ENCODE measurements at regions not wholly inside any gene's neighbourhood (a gene's known extent, or its start where the extent isn't known, plus 50 kb on each side); places are given as distances from the start of the nearest gene placed in this dataset.
"Not testable (repeated sequence)": the region's sequence is repeated elsewhere in the genome, so short reads cannot be mapped to it uniquely, and the experiment has no call there.

DNA sequence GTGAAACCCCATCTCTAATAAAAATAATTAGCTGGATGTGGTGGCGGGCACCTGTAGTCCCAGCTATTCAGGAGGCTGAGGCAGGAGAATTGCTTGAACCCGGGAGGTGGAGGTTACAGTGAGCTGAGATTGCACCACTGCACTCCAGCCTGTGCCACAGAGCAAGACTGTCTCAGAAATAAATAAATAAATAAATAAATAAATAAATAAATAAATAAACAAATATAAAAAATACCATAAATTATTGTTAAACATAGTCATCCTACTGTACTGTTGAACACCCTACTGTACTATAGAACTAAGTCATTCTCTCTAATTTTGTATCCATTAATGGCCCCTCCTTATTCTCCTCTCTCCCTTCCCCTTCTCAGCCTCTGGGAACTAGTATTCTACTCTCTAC lies 332.2 kb downstream of the ISL1 start:
- not testable (repeated sequence) for TF ChIP-seq YY1 (IDR thresholded peaks at IDR 0.05; ENCODE audit: insufficient read depth, insufficient read length); ZNF274 (IDR thresholded peaks at IDR 0.05; ENCODE audit: low read depth, low read length)
